DND-41 (cell line): ENCODE measurements at regions not wholly inside any gene's neighbourhood (a gene's known extent, or its start where the extent isn't known, plus 50 kb on each side); places are given as distances from the start of the nearest gene placed in this dataset.

ENCODE experiments used
- EZH2 ChIP-seq: IDR thresholded peaks from 3 replicates; pipeline ENCODE4 v1.6.1; 2012; ENCODE audit warnings: borderline replicate concordance, low read depth, mild to moderate bottlenecking, moderate library complexity, low read length, inconsistent platforms; ENCODE audit not compliant: severe bottlenecking
- TF ChIP-seq, protein P1 (sequence below): IDR thresholded peaks from 2 replicates; pipeline ENCODE4 v1.5.1; 2012; ENCODE audit warnings: borderline replicate concordance, low read length, moderate library complexity, mild to moderate bottlenecking; ENCODE audit not compliant: poor library complexity, severe bottlenecking; ENCODE audit errors: extremely low read depth

DNA sequence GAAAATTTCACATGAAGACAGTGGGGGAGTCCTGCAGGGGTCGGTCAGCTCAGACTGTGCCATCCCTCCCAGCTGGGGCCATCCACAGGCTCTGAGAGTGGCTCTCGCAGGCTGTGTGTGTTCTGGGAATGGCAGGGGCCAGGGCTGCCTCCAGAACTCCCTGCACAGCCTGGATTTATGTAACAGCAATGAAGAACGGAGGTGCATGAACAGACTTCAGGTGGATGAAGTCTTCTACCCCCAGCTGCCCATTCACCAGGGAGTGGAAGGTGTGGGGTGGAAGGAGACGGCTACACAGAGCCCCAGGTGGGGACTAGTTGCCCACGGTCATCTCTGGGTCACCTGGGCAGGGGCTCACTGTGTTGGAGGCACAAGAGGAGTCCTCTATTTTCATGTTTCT, 56.1 kb upstream of the HDAC4 start:
- TF ChIP-seq, protein P1, sequence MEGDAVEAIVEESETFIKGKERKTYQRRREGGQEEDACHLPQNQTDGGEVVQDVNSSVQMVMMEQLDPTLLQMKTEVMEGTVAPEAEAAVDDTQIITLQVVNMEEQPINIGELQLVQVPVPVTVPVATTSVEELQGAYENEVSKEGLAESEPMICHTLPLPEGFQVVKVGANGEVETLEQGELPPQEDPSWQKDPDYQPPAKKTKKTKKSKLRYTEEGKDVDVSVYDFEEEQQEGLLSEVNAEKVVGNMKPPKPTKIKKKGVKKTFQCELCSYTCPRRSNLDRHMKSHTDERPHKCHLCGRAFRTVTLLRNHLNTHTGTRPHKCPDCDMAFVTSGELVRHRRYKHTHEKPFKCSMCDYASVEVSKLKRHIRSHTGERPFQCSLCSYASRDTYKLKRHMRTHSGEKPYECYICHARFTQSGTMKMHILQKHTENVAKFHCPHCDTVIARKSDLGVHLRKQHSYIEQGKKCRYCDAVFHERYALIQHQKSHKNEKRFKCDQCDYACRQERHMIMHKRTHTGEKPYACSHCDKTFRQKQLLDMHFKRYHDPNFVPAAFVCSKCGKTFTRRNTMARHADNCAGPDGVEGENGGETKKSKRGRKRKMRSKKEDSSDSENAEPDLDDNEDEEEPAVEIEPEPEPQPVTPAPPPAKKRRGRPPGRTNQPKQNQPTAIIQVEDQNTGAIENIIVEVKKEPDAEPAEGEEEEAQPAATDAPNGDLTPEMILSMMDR = no peak
- TF ChIP-seq EZH2 = no peak
